Astrocyte of the cerebellum (primary cell): ENCODE measurements at regions not wholly inside any gene's neighbourhood (a gene's known extent, or its start where the extent isn't known, plus 50 kb on each side); places are given as distances from the start of the nearest gene placed in this dataset.

Experiments used
- DNase-seq: peaks from one replicate; pipeline ENCODE4 v3.0.0-alpha.2; 2011; ENCODE audit warnings: low read depth
- H3K4me3 ChIP-seq: 2 replicates; pipeline ENCODE4 v1.5.1; 2011; ENCODE audit warnings: mild to moderate bottlenecking, low read depth, low read length, moderate library complexity
- CTCF ChIP-seq: IDR thresholded peaks from 2 replicates; pipeline ENCODE4 v1.5.1; 2012; ENCODE audit warnings: low read length, low read depth, moderate library complexity, mild to moderate bottlenecking; ENCODE audit errors: missing control alignments
- in situ Hi-C: cut with HindIII; loops from 2 replicates; pipeline ENCODE4 v1.10.0; 2017; ENCODE audit warnings: low sequenced_read_pairs

GRCh38 chr3:150216041-150216811 is 191.9 kb upstream of the TSC22D2 start:
- TF ChIP-seq CTCF = peak; percentile 18
- in situ Hi-C loops = no loop called here
- H3K4me3 ChIP-seq = no peak overlapping the region
- DNase-seq = peak; percentile 95

GRCh38 chr3:150215616-150216015 is 192.5 kb upstream of the TSC22D2 start:
- in situ Hi-C loops = no loop called here
- H3K4me3 ChIP-seq = no peak overlapping the region
- TF ChIP-seq CTCF = no peak
- DNase-seq = no peak

- H3K4me3 ChIP-seq = no peak overlapping the region
- no peak for DNase-seq
- TF ChIP-seq CTCF = no peak
- in situ Hi-C loops = no loop called here
These were observed 194.5 kb upstream of the TSC22D2 start for GRCh38 chr3:150213577-150213976.

- no peak for TF ChIP-seq CTCF
- no peak overlapping the region for H3K4me3 ChIP-seq
- in situ Hi-C loops = no loop called here
- DNase-seq = no peak
These were observed 197.5 kb upstream of the TSC22D2 start for GRCh38 chr3:150210461-150211110.

GRCh38 chr3:150203273-150203672 is 204.8 kb upstream of the TSC22D2 start:
- in situ Hi-C loops = no loop called here

GRCh38 chr3:150202711-150203110 is 205.4 kb upstream of the TSC22D2 start:
- in situ Hi-C loops = no loop called here
- no peak overlapping the region for H3K4me3 ChIP-seq
- DNase-seq = no peak
- no peak for TF ChIP-seq CTCF

More at GRCh38 chr3:150203273-150203672, 204.8 kb upstream of the TSC22D2 start:
- H3K4me3 ChIP-seq = no peak overlapping the region
- TF ChIP-seq CTCF = no peak
- DNase-seq = no peak
